SK-N-SH (cell line): ENCODE measurements at regions not wholly inside any gene's neighbourhood (a gene's known extent, or its start where the extent isn't known, plus 50 kb on each side); places are given as distances from the start of the nearest gene placed in this dataset.

Experiments
- CTCF ChIA-PET: fragments of 300-600, 350-600 bp; formaldehyde crosslinking; extraction: SDS; loops from one replicate; lab custom pipeline; 2021; lab: Yijun Ruan, JAX
- POLR2A ChIA-PET: fragments of 350-600 bp; sonication (Branson Sonifier 250); formaldehyde crosslinking; extraction: SDS; loops from one replicate; lab custom pipeline; 2020; ENCODE audit warnings: antibody characterized with exemption, inconsistent platforms; lab: Yijun Ruan, JAX
- DNase-seq: peaks from one replicate; pipeline ENCODE4 v3.0.0; 2012
- H2AFZ ChIP-seq: fragments of 200-600 bp; sonication (generic); 2 replicates; pipeline ENCODE4 v1.8.1; 2016; ENCODE audit warnings: antibody characterized with exemption, mild to moderate bottlenecking, low read depth
- H3F3A ChIP-seq: fragments of 200-600 bp; sonication (generic); replicated peaks from 2 replicates; pipeline ENCODE3; 2016; ENCODE audit warnings: antibody characterized with exemption, mild to moderate bottlenecking; ENCODE audit not compliant: insufficient read depth
- H3K27ac ChIP-seq, 2 experiments: fragments of 200-500 bp in 1 of 2; fragments of 200-600 bp in 1 of 2; sonication (Bioruptor generic) in 1 of 2; sonication (generic), shearing (Covaris generic) in 1 of 2; 2 replicates each; pipeline versions ENCODE4 v1.5.1 to v1.6.1; 2014 to 2016; ENCODE audit warnings: low read depth in 2 of 2, inconsistent platforms in 1 of 2, low read length in 1 of 2, mild to moderate bottlenecking in 1 of 2, mixed read lengths in 1 of 2
- H3K27me3 ChIP-seq: fragments of 200-600 bp; sonication (generic), shearing (Covaris generic); 2 replicates; pipeline ENCODE4 v1.6.1; 2016; ENCODE audit warnings: mixed run types; ENCODE audit not compliant: insufficient read depth
- H3K36me3 ChIP-seq, 2 experiments: fragments of 200-500 bp in 1 of 2; fragments of 200-600 bp in 1 of 2; sonication (Bioruptor generic) in 1 of 2; sonication (generic) in 1 of 2; replicated peaks in 1 of 2; 2 replicates each; pipeline versions ENCODE3 to v1.5.1; 2014 to 2016; ENCODE audit warnings: low read length in 1 of 2, mild to moderate bottlenecking in 1 of 2; ENCODE audit not compliant: insufficient read depth in 2 of 2, control insufficient read depth in 1 of 2
- H3K4me1 ChIP-seq, 2 experiments: fragments of 200-500 bp in 1 of 2; fragments of 200-600 bp in 1 of 2; sonication (Bioruptor generic) in 1 of 2; sonication (generic), shearing (Covaris generic) in 1 of 2; 2 replicates each; pipeline versions ENCODE4 v1.5.1 to v1.6.1; 2014 to 2016; ENCODE audit warnings: low read depth in 1 of 2, low read length in 1 of 2, mixed run types in 1 of 2; ENCODE audit not compliant: insufficient read depth in 2 of 2, control insufficient read depth in 1 of 2
- H3K4me2 ChIP-seq: fragments of 200-600 bp; sonication (generic), shearing (Covaris generic); 2 replicates; pipeline ENCODE4 v1.6.1; 2017; ENCODE audit warnings: mixed run types
- H3K4me3 ChIP-seq, 2 experiments: fragments of 200-500 bp in 1 of 2; fragments of 200-600 bp in 1 of 2; sonication (Bioruptor generic) in 1 of 2; sonication (generic), shearing (Covaris generic) in 1 of 2; 2 replicates each; pipeline versions ENCODE4 v1.5.1 to v1.8.1; 2014 to 2016; ENCODE audit warnings: low read depth in 2 of 2, inconsistent platforms in 1 of 2, low read length in 1 of 2, mild to moderate bottlenecking in 1 of 2, mixed read lengths in 1 of 2, moderate library complexity in 1 of 2
- H3K79me2 ChIP-seq: fragments of 200-600 bp; sonication (generic); 2 replicates; pipeline ENCODE4 v1.8.1; 2017; ENCODE audit warnings: mild to moderate bottlenecking; ENCODE audit not compliant: insufficient read depth
- H3K9ac ChIP-seq: fragments of 200-600 bp; sonication (generic); 2 replicates; pipeline ENCODE4 v1.6.1; 2017; ENCODE audit warnings: mixed run types
- H3K9me2 ChIP-seq: fragments of 200-600 bp; sonication (generic); 2 replicates; pipeline ENCODE4 v1.6.1; 2017; ENCODE audit warnings: mixed run types
- H3K9me3 ChIP-seq: fragments of 200-600 bp; sonication (generic); 2 replicates; pipeline ENCODE4 v1.6.1; 2017; ENCODE audit warnings: mixed run types, mild to moderate bottlenecking, moderate library complexity
- H4K20me1 ChIP-seq: fragments of 200-600 bp; sonication (generic); 2 replicates; pipeline ENCODE4 v1.6.1; 2017; ENCODE audit warnings: mild to moderate bottlenecking, mixed run types; ENCODE audit not compliant: insufficient read depth
- CHD2 ChIP-seq: fragments of 150-350 bp; IDR thresholded peaks from 2 replicates; pipeline ENCODE4 v1.6.1; 2018; ENCODE audit warnings: low read length; ENCODE audit not compliant: partially characterized antibody
- EP300 ChIP-seq, 2 experiments: IDR thresholded peaks; 2 replicates each; pipeline versions ENCODE4 v1.4.0 to v1.6.1; 2012; ENCODE audit warnings: borderline replicate concordance in 1 of 2, low read depth in 1 of 2, low read length in 1 of 2
- EZH2phosphoT487 ChIP-seq: fragments of 200-600 bp; sonication (generic); IDR thresholded peaks from 2 replicates; pipeline ENCODE4 v1.6.1; 2017; ENCODE audit warnings: low read depth, mixed run types, mild to moderate bottlenecking, antibody characterized with exemption, moderate library complexity, borderline replicate concordance
- FOSL2 ChIP-seq: IDR thresholded peaks from 2 replicates; pipeline ENCODE4 v1.4.0; 2012; ENCODE audit warnings: low read depth, mild to moderate bottlenecking, moderate library complexity, borderline replicate concordance
- GABPA ChIP-seq: IDR thresholded peaks from 2 replicates; pipeline ENCODE4 v1.4.0; 2012; ENCODE audit warnings: low read depth, mild to moderate bottlenecking
- JUND ChIP-seq: IDR thresholded peaks from 2 replicates; pipeline ENCODE4 v1.4.0; 2012
- MXI1 ChIP-seq: IDR thresholded peaks from 2 replicates; pipeline ENCODE4 v1.6.1; 2012; ENCODE audit warnings: mild to moderate bottlenecking, low read depth, low read length, improper control_type of control experiment
- REST ChIP-seq: IDR thresholded peaks from 2 replicates; pipeline ENCODE4 v1.6.1; 2012; ENCODE audit warnings: mild to moderate bottlenecking, low read depth, low read length, moderate library complexity
- RXRA ChIP-seq: IDR thresholded peaks from 2 replicates; pipeline ENCODE4 v1.4.0; 2012; ENCODE audit warnings: low read depth, mild to moderate bottlenecking, borderline replicate concordance
- SIN3A ChIP-seq: IDR thresholded peaks from 2 replicates; pipeline ENCODE4 v1.6.1; 2012; ENCODE audit warnings: low read depth, mild to moderate bottlenecking, low read length, moderate library complexity, borderline replicate concordance
- SMC3 ChIP-seq: IDR thresholded peaks from 2 replicates; pipeline ENCODE4 v1.6.1; 2012; ENCODE audit warnings: low read depth, low read length, improper control_type of control experiment
- TEAD4 ChIP-seq: IDR thresholded peaks from 2 replicates; pipeline ENCODE4 v1.4.0; 2012; ENCODE audit warnings: mild to moderate bottlenecking, borderline replicate concordance; ENCODE audit not compliant: insufficient read depth
- USF2 ChIP-seq: fragments of 150-350 bp; IDR thresholded peaks from 2 replicates; pipeline ENCODE4 v1.6.1; 2017; ENCODE audit warnings: antibody characterized with exemption, low read length, low read depth, borderline replicate concordance
- ZBTB33 ChIP-seq: IDR thresholded peaks from 2 replicates; pipeline ENCODE4 v1.4.0; 2012; ENCODE audit warnings: low read depth, borderline replicate concordance
- WGBS: methylation state at CpG from one replicate; pipeline ENCODE4 v1.1.6; 2017; ENCODE audit warnings: low lambda C conversion rate; 5-methylcytosine and 5-hydroxymethylcytosine counted together

GRCh38 chr15:63440756-63441155 lies 59.1 kb upstream of the CA12 start:
- H3K27ac ChIP-seq, result no peak overlapping the region
- ChIA-PET POLR2A (no interaction called here), CTCF (interaction anchor here (1.0 to 1.3 kb wide), 2 partner anchors 26 to 53 kb away, joined by 3 to 4 read pairs; no protein-coding TSS in a partner anchor)
- 89% methylated on average over 4 of the region's 6 CpGs for WGBS
- no peaks in the 10 kb centered on the region for H3K36me3 ChIP-seq
- H3K4me3 ChIP-seq, result no peak overlapping the region
- H3K4me2 ChIP-seq, result no peak overlapping the region
- H3K9me3 ChIP-seq, result no peaks in the 10 kb centered on the region
- H3K9ac ChIP-seq, result no peak overlapping the region
- no peak for TF ChIP-seq REST
- TF ChIP-seq ZBTB33, result no peak
- no peak for TF ChIP-seq RXRA
- TF ChIP-seq TEAD4, result no peak
- TF ChIP-seq MXI1, result no peak
- TF ChIP-seq JUND, result no peak
- TF ChIP-seq SMC3, result no peak
- no peak for TF ChIP-seq EZH2phosphoT487
- TF ChIP-seq USF2, result no peak
- no peak for TF ChIP-seq CHD2
- no peak for TF ChIP-seq SIN3A
- no peak for TF ChIP-seq EP300 (IDR thresholded peaks at IDR 0.05; ENCODE audit: borderline replicate concordance in 1 of 2, low read depth in 1 of 2, low read length in 1 of 2)
- no peak for TF ChIP-seq GABPA
- TF ChIP-seq FOSL2, result no peak
- H3K27me3 ChIP-seq, result no peaks in the 10 kb centered on the region
- H3F3A ChIP-seq, result peaks cover 5% of the 10 kb centered on the region
- H3K9me2 ChIP-seq, result no peaks in the 10 kb centered on the region
- peaks cover 13 to 30% of the 10 kb centered on the region in 2 experiments for H3K4me1 ChIP-seq
- H4K20me1 ChIP-seq, result no peaks in the 10 kb centered on the region
- DNase-seq, result no peak
- H2AFZ ChIP-seq, result no peak overlapping the region
- H3K79me2 ChIP-seq, result no peaks in the 10 kb centered on the region
